ENCODE measurements at regions not wholly inside any gene's neighbourhood (a gene's known extent, or its start where the extent isn't known, plus 50 kb on each side); places are given as distances from the start of the nearest gene placed in this dataset.

GRCh38 chr9:120291050-120291449 is 288.9 kb downstream of the CDK5RAP2 start:
- DNase-seq, result no peak

DNA sequence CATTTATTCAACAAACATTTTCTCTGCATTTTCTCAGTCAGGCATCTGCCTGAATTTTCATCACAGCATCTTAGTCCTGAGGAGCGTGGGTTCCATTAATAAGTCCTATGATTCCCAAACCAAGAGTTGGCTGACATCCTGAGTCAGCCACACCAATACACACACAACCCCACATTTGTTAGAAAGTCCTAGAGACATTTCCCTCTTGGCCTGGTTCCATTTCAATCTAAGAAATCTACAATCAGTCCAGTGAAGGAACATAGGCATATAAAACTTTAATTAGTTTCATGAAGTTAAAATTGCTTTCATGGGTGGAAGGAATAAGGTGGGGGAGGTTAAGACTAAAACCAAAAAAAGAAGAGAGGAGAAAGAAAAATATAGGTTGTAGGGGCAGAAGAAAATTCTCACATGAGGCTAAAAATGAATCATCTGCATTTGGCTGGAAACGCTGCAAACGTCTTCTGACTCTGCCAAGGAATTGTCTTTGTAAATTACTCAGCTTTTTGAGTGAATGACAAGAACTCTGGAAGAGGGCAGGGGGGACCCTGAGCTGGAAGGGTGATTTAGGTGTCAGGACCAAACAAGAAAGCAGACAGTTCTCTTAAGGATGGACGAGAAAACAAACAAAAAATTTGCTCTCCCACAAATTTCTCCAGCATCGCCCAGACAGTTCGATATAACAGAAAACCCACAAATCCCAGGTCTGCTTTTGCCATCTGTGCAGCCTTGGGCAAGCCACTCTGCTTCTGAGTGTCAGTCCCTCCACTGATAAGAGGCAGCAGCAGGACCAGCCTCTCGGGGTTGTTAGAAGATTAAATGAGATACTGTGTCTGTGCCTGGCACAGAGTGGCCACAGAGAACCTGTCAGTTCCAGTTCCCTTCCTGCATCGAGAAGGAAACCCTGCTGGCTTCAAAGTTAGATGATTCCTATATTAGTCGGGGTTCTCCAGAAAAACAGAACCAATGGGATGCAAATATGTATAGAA is 289.7 kb downstream of the CDK5RAP2 start:
- DNase-seq, result no peak

- no peak for DNase-seq
Measured at GRCh38 chr9:120289098-120289497, 290.9 kb downstream of the CDK5RAP2 start.

DNA sequence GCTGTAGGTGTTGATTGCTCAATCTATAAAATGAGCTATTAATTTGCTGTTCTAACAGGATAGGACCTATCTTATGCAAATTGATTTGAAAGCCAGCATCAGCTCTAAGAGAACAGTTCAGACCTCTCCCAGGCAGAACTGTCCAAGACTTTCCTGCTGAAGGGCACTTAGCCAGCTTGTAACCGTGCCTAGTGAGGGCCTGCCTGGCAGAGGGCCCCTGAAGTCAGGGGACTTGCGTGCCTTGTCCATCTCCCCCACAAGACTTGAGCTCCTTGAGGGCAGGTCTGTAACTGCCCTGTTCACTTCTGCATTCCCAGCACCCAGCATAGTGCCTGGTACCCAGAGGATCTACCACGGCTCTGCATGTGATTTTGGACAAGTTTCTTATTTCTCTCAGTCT is 293.4 kb downstream of the CDK5RAP2 start:
- DNase-seq, result no peak

GRCh38 chr9:120284821-120285220 is 295.1 kb downstream of the CDK5RAP2 start:
- DNase-seq, result no peak

- no peak for DNase-seq
Measured at GRCh38 chr9:120281665-120282064, 298.3 kb downstream of the CDK5RAP2 start.

DNA sequence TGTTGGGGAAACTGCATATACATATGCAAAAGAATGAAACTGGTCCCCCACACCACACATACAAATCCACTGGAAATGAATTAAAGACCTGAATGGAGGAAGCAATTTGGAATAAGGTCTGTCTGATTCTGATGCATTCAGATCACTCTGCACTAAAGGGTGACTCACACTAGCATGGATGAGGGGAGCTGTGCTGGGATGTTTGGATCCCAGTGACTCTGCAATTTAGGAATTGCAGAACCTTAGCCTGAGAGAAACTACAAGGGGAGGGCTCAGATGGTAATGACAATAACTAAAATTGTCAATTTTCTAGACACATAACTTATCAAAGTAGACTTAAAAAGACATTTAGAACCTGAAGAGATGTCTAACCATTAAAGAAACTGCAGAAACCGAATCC is 312.0 kb downstream of the CDK5RAP2 start:
- DNase-seq, result no peak

DNA sequence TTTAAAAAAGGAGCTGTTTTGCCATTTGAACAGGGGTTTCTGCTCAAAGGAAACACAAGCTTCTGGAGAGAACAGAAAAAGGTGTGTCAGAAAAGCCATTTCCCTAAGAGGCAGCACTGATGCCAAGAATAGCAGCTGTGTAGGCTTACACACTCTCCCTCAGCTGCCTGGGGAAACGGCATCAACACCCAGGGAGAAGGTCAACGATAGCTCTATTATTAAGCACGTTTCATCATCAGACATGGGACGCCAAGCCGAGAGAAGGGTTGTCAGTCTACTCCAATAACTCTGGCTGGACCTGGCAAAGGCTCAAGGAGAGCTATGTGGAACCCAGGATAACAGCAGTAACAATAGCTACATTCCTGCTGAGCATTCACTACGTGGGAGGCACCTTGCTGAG is 314.2 kb downstream of the CDK5RAP2 start:
- DNase-seq, result no peak

GRCh38 chr9:120264528-120264927 is 315.4 kb downstream of the CDK5RAP2 start:
- DNase-seq, result no peak

GRCh38 chr9:120263836-120264235 is 316.1 kb downstream of the CDK5RAP2 start:
- DNase-seq, result no peak

- DNase-seq, result no peak
Measured at GRCh38 chr9:120261419-120261818, 318.5 kb downstream of the CDK5RAP2 start.

DNA sequence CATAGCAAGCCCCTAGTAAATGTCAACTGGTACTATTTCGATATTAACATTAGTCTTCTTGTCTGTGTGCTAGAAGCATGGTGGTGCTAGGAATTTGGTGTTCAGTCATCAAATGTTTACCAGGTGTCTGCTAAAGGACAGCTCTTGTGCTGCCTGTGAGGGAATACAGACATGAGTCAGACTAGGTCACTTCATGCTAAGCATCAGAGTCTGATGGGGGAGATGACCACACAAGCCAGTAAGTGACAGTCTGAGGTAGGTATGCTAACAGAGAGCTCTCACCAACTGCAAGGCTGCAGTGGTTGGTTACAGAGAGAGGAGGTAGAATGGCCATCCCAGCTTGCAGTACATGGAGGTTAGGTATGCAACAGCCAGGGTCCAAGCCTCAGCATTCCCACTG is 320.9 kb downstream of the CDK5RAP2 start:
- DNase-seq, result no peak

DNA sequence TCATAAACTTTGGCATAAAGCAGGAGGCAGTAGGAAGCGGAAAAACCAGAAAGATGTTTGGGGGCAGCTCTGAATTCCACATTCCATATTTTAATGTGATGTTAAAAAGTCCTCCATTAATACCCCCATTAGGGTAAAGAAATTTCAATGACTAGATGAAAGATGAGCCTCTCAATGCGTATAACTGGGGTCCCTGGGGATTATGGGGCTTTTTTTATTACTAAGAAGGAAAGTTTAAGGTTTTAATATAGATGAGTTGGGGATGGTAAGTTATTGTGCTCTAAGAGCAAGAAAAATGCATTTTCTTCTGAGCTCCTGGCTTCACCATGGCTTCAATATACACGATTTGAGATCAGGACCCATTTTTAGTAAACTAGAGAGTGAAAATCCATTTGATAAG is 321.9 kb downstream of the CDK5RAP2 start:
- no peak for DNase-seq

GRCh38 chr9:120257483-120257882 is 322.5 kb downstream of the CDK5RAP2 start:
- DNase-seq, result no peak

GRCh38 chr9:120256146-120256545 is 323.8 kb downstream of the CDK5RAP2 start:
- DNase-seq, result no peak

GRCh38 chr9:120252248-120252647 is 327.7 kb downstream of the CDK5RAP2 start:
- DNase-seq, result no peak

DNA sequence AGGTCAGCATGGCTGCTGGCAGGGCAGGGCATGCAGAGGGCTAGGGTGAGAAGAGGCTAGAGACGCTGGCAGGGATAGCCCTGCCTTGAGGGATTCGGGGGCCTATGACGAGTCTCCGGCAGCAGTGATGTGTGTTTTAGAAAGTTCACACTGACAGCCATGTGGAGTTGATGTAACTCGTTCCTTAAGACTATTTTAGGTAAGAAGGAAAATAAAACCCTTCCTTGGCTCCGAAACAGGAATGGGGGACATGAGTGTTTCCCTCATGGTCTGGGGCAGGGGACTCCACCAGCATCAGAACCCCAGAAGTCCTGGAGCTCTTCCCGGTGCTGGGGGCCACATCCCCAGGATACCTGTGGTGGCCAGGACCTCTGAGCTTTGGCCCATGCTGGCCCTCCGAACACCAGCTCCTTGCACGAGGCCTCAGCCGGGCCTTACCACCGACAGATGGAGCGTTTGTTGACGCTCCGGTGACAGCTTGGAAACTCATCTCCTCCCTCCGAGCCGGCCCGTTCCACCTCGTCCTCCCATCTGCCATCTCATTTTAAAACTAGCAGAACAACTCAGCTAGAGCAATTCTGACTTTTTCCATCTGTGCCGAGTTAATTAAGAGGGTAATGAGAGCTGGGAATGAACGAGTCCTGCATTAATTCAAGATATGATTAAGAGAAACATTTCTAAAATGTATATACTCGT is 337.7 kb downstream of the CDK5RAP2 start:
- DNase-seq, result no peak

- no peak for DNase-seq
Measured at GRCh38 chr9:120236596-120236995, 343.4 kb downstream of the CDK5RAP2 start.

- no peak for DNase-seq
Measured at GRCh38 chr9:120235081-120235480, 344.9 kb downstream of the CDK5RAP2 start.

DNA sequence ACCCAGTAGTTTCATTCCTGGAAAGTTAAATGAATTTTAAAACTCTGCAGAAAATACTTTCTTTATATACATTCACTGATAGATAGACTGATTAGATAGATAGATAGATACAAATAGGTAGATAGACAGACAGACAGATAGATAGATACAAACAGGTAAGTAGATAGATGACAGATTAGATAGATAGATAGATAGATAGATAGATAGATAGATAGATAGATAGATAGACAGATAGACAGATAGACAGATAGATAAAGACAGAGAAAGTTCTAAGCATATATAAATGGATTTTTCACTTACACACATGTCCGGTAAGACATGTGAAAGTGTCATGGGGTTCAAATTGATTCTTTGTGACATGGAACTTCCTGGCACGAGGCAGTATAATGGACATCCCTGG is 349.7 kb downstream of the CDK5RAP2 start:
- no peak for DNase-seq

- no peak for DNase-seq
Measured at GRCh38 chr9:120221844-120222243, 358.1 kb downstream of the CDK5RAP2 start.

DNA sequence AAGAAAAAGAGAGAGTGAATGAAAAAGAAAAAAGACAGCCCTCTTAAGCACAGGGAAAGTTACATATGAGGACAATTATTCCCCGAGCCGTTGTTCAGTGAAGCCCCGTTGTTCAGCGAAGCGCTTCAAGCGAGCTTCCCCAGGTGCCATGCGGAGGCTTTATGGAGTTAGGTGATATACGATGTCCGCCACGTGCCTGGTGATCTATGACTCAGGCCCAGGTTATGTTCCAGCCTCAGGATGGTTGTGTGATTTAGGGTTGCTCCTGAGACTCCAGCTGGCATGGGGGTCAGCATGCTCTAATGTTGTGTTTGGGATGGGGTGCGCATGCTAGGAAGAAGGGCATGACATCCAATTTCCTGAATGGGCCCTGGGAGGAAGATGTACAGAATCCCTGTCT is 365.6 kb downstream of the CDK5RAP2 start:
- no peak for DNase-seq

DNA sequence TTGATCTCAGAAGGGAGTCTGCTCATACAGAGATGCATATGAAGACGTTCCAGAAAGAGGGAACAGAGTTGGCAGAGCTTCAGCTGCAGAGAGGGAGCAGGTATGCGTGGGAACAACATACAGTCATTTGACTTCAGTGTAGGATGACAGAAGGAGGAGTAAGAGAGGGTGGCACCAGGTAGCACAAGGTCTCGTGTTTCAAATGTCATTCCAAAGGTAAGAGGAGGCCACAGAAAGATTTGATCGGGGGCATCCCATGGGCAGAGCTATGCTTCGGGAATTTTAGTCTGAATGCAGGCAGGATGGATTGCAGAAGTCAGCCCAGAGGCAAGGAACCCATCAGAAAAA is 367.1 kb downstream of the CDK5RAP2 start:
- no peak for DNase-seq

DNA sequence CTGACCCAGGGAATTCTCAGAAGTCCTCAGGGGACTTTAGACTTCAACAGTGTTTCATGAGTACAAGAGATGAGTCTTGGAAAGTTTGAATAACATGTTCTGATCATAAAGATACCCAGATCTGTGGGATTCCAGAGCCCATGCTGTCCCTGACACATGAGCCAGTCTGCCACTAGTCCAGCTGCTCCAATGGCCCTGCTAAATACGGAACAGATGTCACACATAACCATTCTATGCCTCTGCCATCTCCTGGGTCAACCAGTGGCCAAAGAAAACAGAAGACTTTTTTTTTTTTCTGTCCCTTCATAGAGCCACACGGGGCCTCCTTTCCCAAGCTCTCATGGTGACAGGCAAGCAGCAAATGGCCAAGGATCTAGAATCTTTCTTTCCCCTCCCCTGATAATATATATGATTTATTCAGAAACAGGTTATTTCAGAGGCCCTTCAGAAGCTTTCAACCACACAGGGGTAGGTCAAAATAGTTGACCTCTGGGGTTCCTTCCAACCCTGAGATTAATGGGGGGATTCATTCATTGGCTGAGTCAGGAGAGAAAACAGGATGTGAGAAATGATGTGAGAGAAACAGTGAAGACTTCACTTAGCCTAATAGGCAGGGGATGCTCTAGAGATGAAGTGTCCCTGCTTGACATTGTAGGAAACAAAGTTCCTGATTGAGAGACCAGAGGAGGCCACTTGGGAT is 367.7 kb downstream of the CDK5RAP2 start:
- no peak for DNase-seq

Data from CD4-positive, alpha-beta T cell treated with Interleukin-21 for 1 hour (primary cell).